GM18870 (cell line): ENCODE measurements at regions not wholly inside any gene's neighbourhood (a gene's known extent, or its start where the extent isn't known, plus 50 kb on each side); places are given as distances from the start of the nearest gene placed in this dataset.
"Not testable (repeated sequence)": the region's sequence is repeated elsewhere in the genome, so short reads cannot be mapped to it uniquely, and the experiment has no call there.

ENCODE experiments used
- ATAC-seq: cut with Tn5 transposase; IDR thresholded peaks from one replicate; pipeline ENCODE4 v1.9.1; 2021; ENCODE audit warnings: moderate library complexity; ENCODE audit not compliant: unreplicated experiment

DNA sequence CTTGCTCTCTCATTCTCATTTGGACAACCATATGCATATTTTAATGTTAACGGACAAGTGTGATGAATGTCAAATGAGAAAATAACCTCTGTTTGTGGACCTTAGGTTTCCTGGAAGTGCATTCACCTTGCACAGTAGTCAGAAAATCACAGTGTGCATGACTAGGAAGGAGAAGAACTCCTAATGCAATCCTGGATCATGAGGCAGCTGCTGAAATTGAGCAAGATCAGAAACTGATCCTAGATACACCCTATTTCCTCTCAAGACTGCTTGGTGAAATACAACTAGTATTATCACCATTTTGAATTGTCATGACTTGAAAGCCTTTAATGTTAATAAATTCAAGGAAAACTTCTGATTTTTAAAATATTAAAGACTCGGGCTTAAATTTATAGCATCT lies 1148.9 kb downstream of the STIM2 start:
- no peak for ATAC-seq

DNA sequence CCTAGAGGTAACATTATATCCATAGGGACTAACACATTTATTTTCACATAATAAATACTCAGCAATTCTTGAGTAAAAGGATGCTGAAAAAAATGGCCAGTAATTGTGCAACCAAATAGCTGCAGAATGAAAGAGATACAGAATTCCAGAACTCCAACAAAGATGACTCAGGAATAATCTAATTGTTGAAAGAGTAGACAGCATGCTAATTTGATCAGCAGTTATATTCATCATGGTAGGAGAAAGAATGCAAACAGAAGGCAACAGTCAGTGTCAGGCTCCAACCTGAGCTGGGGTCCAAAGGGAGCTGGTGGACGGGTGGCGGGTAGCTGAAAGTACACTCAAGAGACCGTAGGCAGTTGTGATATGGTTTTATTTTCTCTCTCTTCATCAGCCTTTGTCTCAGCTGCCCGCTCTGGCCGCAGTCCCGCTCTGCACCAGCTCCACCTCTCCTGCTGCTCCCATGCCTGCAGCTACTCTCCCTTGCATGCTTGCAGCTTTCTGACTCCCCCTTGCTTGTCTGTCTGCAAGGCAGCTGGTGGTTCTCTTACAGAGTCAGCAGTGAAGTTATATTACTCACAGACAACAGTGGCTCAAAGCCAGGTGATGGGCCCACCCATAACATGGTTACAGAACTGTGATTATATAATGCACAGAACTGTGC lies 1150.1 kb downstream of the STIM2 start:
- ATAC-seq, result no peak

DNA sequence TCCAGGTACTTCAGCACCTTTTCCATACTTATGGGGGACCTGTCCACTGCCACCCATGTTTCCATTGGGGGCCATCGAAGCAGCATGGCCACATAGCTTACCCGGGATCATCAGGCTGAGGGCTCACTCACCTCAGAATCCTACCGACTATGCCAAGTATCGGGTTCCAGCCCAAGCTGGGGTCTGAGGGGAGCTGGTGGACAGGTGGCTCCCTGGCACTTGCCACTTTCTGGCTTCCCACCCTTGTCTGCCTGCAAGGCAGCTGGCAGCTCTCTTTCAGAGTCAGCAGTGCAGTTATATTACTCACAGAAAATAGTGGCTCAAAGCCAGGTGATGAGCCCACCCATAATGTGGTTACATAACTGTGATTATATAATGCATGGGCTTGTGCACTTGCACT lies 1153.8 kb downstream of the STIM2 start:
- ATAC-seq, result no peak

DNA sequence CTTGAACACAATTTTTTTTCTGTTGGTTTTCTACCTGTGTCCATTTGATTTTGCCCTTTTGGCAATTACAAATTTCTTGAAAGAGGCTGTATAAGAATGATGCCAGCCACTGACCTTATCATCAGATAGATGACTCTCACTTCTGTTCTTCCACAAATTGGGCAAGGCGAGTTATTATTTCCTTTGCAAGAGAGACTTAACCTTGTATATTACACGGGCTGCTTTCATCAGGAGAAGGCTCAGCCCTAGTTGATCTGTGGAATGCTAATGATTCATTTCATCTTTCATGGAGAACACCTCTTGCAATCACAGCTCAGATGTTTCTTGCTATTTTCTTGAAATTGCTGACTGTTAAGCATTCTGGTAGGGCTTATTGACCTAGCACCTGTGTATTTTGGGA lies 1155.4 kb downstream of the STIM2 start:
- no peak for ATAC-seq

DNA sequence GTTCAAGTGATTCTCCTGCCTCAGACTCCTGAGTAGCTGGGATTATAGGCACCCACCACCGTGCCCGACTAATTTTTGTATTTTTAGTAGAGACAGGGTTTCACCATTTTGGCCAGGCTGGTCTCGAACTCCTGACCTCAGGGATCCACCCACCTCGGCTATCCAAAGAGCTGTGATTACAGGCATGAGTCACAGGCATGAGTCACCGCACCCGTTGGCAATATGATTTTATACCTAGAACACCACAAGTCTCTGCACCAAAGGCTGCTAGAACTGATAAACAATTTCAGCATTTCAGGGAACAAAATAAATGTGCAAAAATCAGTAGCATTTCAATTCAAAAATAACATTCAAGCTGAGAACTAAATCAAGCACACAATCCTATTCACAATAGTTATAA lies 1177.6 kb downstream of the STIM2 start:
- not testable (repeated sequence) for ATAC-seq

DNA sequence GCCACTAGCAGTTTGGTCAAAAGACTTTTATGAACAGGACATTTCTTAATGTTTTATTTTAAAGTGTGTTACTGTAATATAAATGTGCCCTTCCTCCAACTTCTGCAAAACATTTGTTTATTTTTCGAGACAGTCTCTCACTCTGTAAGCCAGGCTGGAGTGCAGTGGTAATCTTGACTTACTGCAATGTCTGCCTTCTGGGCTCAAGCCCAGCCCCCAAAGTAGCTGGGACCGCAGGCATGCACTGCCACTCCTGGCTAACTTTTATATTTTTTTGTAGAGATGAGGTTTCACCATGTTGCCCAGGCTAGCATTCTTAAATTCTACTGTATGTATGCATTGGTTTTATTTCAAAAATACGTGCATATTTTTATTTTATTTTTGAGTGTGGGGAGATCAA lies 1201.9 kb downstream of the STIM2 start:
- no peak for ATAC-seq

DNA sequence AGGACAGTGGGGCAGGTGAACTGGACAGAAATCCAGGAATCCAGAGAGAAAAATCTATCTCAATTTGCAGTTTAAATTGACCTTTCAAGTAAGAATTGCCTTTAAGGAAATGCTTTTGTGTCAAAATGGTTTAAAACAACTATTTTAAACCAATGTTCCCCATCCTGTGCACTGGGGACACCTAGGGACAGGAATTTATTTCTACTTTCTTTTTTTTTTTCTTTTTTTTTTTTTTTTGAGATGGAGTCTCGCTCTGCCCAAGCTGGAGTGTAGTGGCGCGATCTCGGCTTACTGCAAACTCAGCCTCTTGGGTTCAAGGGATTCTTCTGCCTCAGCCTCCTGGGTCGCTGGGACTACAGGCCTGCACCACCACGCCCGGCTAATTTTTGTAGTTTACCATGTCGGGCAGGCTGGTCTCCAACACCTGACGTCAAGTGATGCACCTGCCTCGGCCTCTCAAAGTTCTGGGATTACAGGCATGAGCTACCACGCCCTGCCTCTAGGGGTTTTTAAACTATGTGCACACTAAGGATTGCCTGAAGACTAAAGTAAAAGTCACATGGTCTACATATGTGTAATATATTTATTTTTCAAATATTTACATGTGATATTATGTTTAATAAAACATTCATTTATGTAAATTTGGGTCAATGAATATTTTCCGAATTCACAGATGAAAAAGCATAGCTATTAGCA lies 1213.4 kb downstream of the STIM2 start:
- no peak for ATAC-seq

DNA sequence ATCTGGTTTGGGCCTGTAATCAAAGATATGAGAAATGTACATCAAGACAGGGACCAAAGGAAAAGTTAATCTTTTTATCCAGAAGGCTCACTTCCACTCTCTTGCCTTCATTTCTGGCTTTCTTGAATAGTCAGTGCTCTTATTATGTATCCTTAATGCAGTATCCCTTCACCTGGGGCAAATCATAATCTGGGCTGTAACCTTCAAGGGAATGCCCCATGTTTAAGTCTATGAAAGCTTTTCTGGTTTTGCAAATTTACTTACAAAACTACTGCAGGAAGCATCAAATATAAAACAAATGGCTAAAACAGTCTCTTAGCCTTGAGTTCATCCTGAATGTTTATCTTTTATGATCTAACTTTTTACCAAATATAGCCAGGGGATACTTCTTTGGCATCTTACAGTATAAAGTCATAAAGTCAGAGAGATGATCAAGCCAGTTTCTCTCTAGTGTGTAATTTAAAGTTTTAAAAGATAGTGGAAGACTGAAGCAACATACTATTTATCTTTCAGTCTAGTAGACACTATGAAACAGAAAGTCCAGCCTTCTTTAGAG lies 1214.8 kb downstream of the STIM2 start:
- ATAC-seq, result no peak

DNA sequence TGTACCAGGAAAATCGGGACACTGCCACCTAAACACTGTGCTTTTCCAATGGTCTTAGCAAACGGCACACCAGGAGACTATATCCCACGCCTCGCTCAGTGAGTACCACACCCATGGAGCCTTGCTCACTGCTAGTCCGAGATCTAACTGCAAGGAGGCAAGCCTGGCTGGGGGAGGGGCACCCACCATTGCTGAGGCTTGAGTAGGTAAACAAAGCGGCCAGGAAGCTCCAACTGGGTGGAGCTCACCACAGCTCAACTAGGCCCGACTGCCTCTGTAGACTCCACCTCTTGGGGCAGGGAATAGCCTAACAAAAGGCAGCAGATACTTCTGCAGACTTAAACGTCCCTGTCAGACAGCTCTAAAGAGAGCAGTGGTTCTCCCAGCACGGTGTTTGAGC lies 1216.6 kb downstream of the STIM2 start:
- not testable (repeated sequence) for ATAC-seq

DNA sequence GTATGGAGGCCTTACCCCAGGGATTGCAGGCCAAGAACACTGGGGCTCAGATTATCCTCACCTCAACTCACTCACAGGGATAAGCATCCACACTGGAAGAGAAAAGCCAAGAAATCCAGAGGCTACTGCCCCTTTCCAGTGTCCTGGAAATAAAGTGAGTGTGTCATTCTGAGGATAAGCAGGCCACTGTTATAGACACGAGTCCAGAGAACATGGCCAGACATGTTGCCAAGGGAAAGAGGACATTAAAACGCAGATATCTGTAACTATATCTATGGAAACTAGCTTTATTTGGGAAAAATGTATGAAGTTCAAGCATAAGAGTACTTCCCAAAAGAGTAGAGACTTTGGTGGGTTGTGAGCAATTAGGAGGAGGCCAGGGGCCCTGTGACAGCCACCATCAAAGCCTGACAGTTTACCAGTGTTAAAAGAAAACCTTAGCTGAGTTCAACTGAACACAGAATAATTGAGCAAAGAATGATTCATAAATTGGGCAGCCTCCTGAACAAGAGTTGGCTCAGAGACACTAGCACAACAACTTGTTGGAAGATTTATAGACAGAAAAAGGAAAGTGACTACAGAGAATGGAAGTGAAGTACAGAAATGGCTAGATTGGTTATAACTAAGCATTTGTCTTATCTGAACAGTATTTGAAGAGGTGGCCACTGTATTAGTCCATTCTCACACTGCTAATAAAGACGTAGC lies 1222.2 kb downstream of the STIM2 start:
- no peak for ATAC-seq

DNA sequence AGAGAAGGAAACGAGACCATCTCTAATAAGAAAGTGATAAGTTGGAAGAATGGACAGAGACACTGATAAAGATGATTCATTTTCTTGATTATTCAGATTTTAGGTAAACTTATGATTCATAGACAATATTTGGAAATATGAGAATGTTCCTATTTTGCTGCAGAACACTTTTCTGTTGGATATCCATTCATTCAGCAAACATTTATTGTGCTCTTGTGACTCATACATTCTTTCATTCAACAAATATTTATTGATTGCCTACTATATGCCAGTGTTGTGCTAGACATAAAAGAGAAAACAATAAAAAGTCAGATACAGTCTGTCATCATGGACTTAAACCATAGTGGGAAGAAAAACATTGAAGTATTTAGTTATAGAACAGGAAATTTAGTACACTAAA lies 1232.0 kb downstream of the STIM2 start:
- ATAC-seq, result no peak

DNA sequence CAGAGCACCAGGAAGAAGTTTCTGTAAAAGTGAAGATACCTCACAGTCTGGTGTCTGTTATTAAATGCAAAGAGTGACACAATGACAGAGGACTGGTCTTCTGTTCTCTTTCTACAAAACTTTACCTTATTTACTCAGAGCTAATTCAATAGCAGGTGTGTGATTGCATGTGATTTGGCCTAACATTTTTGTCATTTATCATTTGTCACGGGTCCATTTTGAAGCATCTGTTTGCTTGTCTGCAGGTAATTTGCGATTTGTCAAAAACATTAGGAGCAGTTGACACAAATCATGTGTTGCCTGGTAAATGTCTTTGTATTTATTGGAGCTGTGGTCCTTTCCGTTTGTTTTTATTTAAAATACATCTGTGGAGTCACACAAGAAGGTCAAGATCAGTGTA lies 1232.4 kb downstream of the STIM2 start:
- ATAC-seq, result no peak

DNA sequence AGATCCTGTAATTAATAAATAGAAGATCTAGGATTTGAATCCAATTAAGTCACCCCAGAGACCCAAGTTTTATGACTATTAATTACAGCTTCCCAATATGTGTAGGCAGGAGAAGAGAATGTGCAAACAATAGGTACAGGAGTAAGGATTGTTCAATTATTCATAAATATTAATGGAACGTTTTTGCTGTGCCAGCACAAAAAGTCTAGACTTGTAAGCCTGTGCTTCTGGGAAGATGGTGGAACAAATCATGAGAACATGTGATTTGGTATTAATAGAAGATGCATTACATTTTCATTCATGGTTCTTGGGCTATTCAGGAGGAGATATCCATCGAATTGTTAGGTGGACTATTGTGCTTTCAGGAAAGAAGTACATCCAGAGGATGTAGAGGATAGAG lies 1240.9 kb downstream of the STIM2 start:
- no peak for ATAC-seq

DNA sequence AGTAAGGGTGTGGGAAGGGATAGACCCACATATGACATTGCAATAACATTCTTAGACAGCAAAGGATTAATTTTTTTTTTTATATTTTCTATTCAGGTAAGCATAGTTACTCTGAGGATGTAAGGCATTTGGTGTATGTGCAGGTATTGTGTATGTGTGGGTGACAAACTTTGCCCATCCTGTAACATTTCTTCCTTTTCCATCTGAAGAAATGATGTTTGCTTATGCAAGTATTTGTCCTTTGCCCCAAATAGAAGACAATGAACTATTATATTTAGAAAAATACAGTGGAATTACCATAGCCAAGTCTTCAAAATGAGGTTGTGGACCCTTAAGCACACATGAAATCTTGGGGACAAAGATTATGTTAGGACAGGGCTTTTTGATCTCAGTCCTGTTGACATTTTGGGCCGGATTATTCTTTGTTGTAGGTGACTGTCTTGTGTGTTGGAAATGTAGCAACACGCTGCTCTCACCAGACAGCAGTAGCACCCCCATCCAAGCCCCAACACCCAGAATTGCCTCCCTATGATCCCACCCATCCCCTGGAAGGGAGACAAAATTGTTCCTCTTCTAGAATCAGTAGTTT lies 1244.7 kb downstream of the STIM2 start:
- no peak for ATAC-seq

DNA sequence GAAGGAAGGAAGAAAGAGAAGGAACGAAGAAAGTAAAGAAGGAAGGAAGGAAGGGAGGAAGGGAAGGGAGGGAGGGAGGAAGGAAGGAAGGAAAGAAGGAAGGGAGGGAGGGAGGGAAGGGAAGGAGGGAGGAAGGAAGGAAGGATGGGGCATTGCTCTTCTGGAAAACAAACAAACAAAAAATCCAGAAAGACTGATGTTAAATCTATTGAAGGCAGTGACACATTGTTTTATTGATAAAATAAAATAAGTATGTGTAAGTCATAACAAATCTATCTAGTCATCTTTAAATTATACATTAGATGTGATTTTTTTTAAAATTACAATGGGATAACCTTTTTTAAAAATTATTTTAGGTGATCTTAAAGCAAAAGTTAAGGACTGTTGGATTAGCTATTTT lies 1245.5 kb downstream of the STIM2 start:
- no peak for ATAC-seq

DNA sequence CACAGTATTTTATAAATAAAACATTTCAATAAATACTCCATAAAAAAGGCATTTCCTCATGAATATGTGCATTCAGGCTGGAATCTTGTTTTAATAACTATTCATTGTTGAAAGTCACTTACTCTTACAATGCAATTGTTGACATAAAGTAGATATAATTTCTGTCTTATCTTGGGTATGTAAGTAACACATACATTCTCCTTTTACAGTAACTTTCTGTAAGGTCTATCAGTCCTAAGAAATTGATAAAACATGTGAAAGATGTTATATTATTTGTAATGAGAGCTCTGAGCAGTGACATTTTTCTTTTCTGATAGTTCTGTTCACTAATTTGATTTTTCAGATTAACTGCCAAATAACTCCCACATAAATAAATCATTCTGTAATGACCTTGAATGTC lies 1249.2 kb downstream of the STIM2 start:
- ATAC-seq, result no peak

DNA sequence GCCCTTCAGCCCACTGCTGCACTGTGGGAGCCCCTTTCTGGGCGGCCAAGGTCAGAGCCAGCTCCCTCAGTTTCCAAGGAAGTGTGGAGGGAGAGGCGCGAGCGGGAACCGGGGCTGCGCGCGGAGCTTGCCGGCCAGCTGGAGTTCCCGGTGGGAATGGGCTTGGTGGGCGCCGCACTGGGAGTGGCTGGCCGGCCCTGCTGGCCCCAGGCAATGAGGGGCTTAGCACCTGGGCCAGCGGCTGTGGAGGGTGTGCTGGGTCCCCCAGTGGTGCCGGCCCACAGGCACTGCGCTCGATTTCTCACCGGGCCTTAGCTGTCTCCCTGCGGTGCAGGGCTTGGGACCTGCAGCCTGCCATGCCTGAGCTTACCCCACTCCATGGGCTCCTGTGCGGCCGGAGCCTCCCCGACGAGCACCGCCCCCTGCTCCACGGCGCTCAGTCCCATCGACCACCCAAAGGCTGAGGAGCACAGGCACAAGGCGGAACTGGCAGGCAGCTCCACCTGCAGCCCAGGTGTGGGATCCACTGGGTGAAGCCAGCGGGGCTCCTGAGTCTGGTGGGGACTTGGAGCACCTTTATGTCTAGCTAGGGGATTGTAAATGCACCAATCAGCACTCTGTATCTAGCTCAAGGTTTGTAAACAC lies 1252.2 kb downstream of the STIM2 start:
- not testable (repeated sequence) for ATAC-seq

DNA sequence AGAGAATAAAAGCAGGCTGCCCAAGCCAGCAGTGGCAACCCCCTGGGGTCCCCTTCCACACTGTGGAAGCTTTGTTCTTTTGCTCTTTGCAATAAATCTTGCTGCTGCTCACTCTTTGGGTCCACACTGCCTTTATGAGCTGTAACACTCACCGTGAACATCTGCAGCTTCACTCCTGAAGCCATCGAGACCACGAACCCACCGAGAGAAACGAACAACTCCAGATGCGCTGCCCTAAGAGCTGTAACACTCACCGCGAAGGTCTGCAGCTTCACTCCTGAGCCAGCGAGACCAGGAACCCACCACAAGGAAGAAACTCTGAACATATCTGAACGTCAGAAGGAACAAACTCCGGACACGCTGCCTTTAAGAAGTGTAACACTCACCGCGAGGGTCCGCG lies 1252.9 kb downstream of the STIM2 start:
- not testable (repeated sequence) for ATAC-seq

DNA sequence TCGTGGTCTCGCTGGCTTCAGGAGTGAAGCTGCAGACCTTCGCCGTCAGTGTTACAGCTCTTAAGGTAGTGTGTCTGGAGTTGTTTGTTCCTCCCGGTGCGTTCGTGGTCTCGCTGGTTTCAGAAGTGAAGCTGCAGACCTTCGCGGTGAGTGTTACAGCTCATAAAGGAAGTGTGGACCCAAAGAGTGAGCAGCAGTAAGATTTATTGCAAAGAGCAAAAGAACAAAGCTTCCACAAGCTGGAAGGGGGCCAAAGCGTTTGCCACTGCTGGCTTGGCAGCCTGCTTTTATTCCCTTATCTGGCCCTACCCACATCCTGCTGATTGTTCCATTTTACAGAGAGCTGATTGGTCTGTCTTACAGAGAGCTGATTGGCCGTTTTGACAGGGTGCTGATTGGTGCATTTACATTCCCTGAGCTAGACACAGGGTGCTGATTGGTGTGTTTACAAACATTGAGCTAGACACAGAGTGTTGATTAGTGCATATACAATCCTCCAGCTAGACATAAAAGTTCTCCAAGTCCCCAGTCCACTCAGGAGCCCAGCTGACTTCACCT lies 1256.0 kb downstream of the STIM2 start:
- not testable (repeated sequence) for ATAC-seq

DNA sequence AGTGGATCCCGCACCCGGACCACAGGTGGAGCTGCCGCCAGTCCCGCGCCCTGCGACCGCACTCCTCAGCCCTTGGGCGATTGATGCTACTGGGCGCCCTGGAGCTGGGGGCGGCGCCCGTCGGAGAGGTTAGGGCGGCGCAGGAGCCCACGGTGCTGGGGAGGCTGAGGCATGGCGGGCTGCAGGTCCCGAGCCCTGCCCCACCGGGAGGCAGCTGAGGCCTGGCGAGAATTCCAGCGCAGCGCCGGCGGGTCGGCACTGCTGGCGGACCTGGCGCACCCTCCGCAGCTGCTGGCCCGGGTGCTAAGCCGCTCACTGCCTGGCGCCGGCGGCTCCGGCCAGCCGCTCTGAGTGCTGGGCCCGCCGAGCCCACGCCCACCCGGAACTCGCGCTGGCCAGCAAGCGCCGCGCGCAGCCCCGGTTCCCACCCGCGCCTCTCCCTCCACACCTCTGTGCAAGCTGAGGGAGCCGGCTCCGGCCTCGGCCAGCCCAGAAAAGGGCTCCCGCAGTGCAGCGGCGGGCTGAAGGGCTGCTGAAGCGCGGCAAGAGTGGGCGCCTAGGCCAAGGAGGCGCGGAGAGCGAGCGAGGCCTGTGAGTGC lies 1256.5 kb downstream of the STIM2 start:
- no peak for ATAC-seq
